ENCODE measurements at regions not wholly inside any gene's neighbourhood (a gene's known extent, or its start where the extent isn't known, plus 50 kb on each side); places are given as distances from the start of the nearest gene placed in this dataset.
"Not testable (repeated sequence)": the region's sequence is repeated elsewhere in the genome, so short reads cannot be mapped to it uniquely, and the experiment has no call there.

DNA sequence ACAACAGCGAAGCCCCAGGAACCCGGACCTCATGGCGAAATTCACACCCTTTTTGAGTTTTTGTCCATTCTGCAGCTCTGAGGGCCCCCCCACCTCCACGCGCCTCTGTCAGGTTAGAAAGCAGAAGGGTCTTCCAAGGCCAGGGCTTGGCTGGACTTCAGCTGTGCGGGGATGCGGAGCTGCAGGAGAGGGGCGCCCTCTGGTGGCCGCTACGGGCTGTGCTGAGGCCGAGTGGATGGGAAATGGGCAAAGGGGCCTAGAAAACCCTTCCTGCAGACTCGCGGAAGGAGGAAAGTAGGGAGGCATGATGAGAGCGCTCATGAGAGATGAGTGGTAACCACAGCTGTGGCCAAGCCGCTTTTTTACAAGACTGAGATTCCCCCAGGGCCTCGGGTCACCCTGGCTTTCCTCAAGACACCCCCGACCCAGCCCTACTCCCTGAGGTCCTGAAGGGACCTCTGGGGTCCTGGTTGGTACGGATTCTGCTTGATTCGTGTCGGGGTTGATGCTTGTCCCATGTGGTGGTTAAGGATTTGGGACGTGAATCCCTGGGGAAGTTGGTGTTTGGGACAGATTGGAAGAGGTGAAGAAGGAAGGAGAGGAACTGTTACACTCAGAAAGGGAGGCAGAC, 126.8 kb downstream of the GOLGA8K start:
- peak in 5 of 8 donors; percentile 58 to 84 (median 70) for ATAC-seq
- H3K36me3 ChIP-seq; H3K4me1 ChIP-seq; H3K27ac ChIP-seq; DNase-seq; H3K4me3 ChIP-seq; H3K27me3 ChIP-seq; H3K9me3 ChIP-seq; intact Hi-C loops (cut with DNase I): not testable (repeated sequence)
- 45% methylated on average over 3 of the region's 21 CpGs; no CpG with 5 or more reads in 1 of the 2 donors for WGBS, 2 donors

- H3K4me1 ChIP-seq; H3K27ac ChIP-seq; H3K36me3 ChIP-seq; H3K9me3 ChIP-seq; intact Hi-C loops (cut with DNase I); DNase-seq; H3K27me3 ChIP-seq; ATAC-seq; H3K4me3 ChIP-seq: not testable (repeated sequence)
- 100% methylated on average over 3 of the region's 7 CpGs for WGBS, 2 donors
Measured at GRCh38 chr15:32253958-32254357, 149.1 kb downstream of the GOLGA8K start.

- intact Hi-C loops (cut with DNase I); ATAC-seq; H3K4me1 ChIP-seq; H3K27me3 ChIP-seq; H3K36me3 ChIP-seq; H3K27ac ChIP-seq; H3K9me3 ChIP-seq; DNase-seq; H3K4me3 ChIP-seq: not testable (repeated sequence)
- 82 to 92% methylated on average over 1 of the region's 1 CpG for WGBS, 2 donors
Measured at GRCh38 chr15:32249207-32249606, 153.9 kb downstream of the GOLGA8K start.

- H3K9me3 ChIP-seq; intact Hi-C loops (cut with DNase I); H3K27me3 ChIP-seq; H3K27ac ChIP-seq; H3K36me3 ChIP-seq; ATAC-seq; DNase-seq; H3K4me3 ChIP-seq; H3K4me1 ChIP-seq: not testable (repeated sequence)
- WGBS, 2 donors: no CpG with 5 or more reads among the region's 10 CpGs
Measured at GRCh38 chr15:32243727-32244126, 159.4 kb downstream of the GOLGA8K start.

- H3K27me3 ChIP-seq; H3K4me3 ChIP-seq; ATAC-seq; H3K4me1 ChIP-seq; DNase-seq; H3K27ac ChIP-seq; H3K36me3 ChIP-seq; H3K9me3 ChIP-seq; intact Hi-C loops (cut with DNase I): not testable (repeated sequence)
- 90 to 91% methylated on average over 7 to 8 of the region's 14 CpGs for WGBS, 2 donors
Measured at GRCh38 chr15:32242780-32243528, 160.1 kb downstream of the GOLGA8K start.

DNA sequence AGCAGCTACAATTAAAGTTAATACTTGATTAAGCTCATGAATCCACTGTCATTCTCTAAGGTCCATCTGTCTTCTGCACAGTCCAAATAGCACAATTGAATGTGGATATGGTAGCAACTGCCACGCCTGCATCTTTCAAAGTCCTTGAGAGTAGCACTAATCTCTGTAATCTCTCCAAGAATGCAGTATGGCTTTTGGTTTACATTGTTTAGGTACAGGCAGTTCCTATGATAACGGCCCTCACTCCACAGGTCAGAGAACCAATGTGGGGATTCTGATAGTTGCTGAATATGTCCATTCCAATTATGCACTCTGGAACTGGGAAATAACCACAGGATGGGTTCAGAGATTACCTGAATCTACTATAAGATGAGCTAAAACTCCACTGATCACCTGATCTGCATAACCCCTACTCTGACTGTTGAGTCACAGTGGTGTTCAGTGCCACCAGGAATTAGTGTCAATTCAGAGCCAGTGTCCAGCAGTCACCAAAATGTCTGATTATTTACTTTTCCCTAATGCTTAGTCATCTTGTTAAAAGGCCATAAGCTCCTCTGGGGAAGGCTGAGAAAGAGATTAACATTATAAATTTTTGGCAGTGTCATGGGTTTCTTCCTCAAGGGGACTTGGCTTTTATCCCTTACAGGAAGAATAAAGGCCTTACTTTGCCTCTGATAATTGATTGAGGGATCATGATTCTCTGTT, 175.5 kb downstream of the GOLGA8K start:
- DNase-seq; H3K27me3 ChIP-seq; H3K36me3 ChIP-seq; H3K4me1 ChIP-seq; intact Hi-C loops (cut with DNase I); H3K9me3 ChIP-seq; H3K4me3 ChIP-seq; H3K27ac ChIP-seq: not testable (repeated sequence)
- WGBS, 2 donors: 63 to 75% methylated on average over 2 of the region's 2 CpGs
- ATAC-seq: peak in 2 of 8 donors; percentile 30 to 51

- no peak for TF ChIP-seq CTCF (IDR thresholded peaks at IDR 0.05)
- peaks cover 0 to 4% (median 0%) of the 10 kb centered on the region in 7 donors for H3K27me3 ChIP-seq
- H3K36me3 ChIP-seq: no peaks in the 10 kb centered on the region
- DNase-seq: no peak
- no peaks in the 10 kb centered on the region for H3K4me1 ChIP-seq
- no peak overlapping the region for H3K4me3 ChIP-seq
- intact Hi-C loops (cut with DNase I): no loop called here
- ATAC-seq: no peak
- peaks cover 0 to 33% (median 12%) of the 10 kb centered on the region in 11 donors for H3K9me3 ChIP-seq
- no peak overlapping the region for H3K27ac ChIP-seq
- WGBS, 2 donors: 68 to 81% methylated on average over 1 of the region's 1 CpG
Measured at GRCh38 chr15:32222716-32223115, 180.4 kb downstream of the GOLGA8K start.

Measured in heart right ventricle (tissue), 16 donors.